AG20443 (cell line): ENCODE measurements at regions not wholly inside any gene's neighbourhood (a gene's known extent, or its start where the extent isn't known, plus 50 kb on each side); places are given as distances from the start of the nearest gene placed in this dataset.
A peak's percentile ranks its signal among the peaks of the same experiment; 100 is the strongest.

Source experiments
- DNase-seq: peaks from one replicate; pipeline ENCODE4 v3.0.0; 2012; ENCODE audit warnings: low spot score, mixed read lengths

DNA sequence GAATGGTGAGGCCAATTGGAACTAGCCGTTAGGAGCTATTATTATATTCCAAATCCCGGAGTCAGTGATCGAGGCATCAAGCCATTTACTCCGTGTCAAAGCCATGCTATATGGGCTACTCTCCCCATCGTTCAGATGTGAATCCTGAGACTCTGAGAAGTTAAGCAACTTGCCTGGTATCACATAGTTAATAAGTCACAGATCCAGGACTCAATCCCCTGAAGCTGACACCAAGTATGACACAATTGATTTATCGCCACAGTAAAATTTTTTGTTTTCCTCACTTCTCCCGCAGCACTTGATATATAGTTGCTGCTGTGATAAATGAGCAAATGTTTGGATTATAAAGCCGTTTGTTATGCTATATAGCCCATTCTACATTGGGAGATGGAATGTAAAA lies 50.8 kb upstream of the TSHZ2 start:
- no peak for DNase-seq

GRCh38 chr20:52918311-52918710 lies 53.8 kb upstream of the TSHZ2 start:
- no peak for DNase-seq

DNA sequence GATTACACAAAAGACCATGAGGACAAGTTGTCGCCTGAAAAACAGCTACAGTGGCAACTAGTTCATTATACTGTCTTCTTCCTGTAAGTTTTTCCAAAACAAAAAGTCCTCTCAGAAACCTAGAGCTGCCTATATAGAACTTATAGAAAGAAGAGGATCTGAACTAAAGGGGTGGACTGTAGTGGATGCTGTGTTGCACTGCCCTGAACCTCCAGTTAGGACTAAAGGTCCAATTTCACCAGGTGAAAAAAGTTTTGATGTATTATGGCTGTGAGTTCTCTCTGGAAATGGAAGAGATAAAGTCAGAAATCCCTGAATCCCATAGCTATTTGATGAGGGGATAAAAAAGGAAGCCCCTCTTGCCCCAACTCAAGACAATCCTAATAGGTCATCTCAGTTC lies 56.6 kb upstream of the TSHZ2 start:
- no peak for DNase-seq

GRCh38 chr20:52914870-52915269 lies 57.3 kb upstream of the TSHZ2 start:
- no peak for DNase-seq

- DNase-seq = no peak
Observed at GRCh38 chr20:52913650-52914387, 58.3 kb upstream of the TSHZ2 start.

DNA sequence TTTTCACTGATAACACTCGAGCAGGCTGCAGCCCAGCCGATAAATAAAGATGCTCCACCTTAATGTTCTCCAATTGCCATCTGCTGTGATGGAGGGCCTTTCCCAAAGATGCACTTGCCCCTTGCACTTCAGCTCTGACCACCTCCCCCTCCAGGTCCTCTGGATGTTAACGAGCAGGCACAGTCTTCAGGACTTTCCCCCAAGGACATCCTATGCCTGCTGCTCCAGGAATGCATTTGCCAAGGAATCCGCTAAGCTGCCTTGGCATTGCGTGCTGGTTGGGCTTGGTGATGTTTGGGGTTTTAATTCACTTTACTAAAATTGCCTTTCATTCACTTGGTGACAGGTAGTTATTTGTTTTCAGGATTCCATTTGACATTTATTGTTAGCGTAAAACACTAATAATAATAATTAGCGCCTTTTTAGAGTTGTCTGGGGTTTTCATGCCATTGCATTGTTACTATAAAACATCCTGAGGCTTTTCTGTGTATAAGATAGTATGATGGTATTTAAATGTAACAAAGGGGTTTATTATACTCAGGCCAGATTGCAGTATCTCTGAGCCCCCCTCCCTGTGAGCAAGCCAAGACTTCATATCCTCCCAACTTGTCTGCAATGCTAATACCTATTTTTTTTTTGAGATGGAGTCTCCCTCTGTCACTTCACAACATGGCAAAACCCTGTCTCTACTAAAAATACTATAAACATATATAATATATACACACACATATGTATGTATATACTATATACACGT lies 66.7 kb upstream of the TSHZ2 start:
- no peak for DNase-seq

- DNase-seq = no peak
Observed at GRCh38 chr20:52904837-52905236, 67.3 kb upstream of the TSHZ2 start.

GRCh38 chr20:52899041-52899608 lies 73.0 kb upstream of the TSHZ2 start:
- no peak for DNase-seq

GRCh38 chr20:52896348-52896747 lies 75.8 kb upstream of the TSHZ2 start:
- no peak for DNase-seq

DNA sequence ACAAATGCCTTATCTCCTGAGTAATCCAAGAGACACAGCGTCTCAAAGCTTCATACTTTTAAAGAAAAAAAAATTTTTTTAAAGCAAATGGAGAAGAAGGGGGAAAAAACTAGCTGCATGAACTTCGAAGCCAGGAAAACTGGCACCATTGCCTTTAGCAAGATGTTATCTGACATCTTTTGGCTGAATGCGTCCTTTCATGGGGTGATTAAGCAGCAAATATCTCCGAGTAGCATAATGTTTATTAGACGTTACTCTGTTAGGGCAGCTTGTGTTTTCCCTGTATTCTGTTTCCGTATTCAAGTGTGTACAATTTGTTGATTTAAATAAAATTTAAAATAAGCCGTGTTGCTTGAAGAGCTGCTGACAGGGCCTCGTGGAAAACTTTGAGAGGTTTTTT lies 76.5 kb upstream of the TSHZ2 start:
- no peak for DNase-seq

DNA sequence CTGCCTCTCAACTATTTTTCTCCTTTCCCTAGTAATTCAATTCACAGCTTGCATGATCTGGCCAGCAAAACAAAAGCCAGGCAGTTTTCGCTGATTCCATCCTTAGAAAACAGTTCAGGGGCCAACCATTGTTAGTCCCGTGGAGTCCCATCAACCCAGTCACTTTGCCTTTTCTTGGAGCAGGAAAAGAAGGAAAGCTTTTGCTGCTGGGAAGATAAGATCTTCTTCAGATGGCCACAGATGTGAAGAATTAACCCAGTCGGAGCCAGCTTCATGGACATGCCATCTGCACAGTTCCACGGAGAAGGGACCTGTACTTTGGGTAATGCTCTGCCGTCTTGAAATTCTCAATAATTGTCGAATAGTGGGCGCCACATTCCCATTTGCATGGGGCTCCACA lies 76.9 kb upstream of the TSHZ2 start:
- no peak for DNase-seq

- no peak for DNase-seq
Observed at GRCh38 chr20:52893498-52893897, 78.7 kb upstream of the TSHZ2 start.

DNA sequence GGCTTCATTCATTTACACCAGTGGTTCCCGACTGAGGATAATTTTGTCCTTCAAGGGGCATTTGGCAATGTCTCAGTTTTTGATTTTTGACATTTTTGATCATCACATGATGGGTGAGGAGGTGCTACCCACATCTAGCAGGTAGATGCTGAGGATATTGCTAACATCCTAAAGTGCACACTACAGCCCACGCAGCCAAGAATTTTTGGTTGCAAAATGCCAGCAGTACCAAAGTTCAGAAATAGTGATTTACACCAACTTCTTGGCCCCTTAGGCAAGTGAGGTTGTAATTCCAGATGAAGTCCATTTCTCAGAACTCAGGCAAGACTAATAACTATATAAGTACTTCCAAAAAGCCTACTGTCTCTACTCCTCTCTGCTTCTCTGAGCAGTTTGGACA lies 80.1 kb upstream of the TSHZ2 start:
- DNase-seq = no peak

DNA sequence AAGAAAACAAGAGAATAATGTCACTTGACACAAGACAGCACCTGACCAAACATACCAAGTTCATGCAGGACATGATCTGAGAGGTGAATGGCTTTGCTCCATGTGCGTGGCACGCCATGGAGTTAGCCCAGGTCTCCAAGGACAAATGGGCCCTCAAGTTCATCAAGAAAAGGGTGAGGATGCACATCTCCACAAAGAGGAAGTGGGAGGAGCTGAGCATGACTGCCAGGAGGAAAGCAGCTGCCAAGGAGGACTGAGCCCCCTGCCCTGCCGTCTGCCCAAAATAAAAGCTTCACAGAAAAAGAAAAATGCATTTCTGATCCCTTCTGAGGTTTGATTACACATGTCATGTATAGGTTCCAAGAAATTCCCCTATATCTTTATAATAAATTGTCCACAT lies 82.0 kb upstream of the TSHZ2 start:
- no peak for DNase-seq

DNA sequence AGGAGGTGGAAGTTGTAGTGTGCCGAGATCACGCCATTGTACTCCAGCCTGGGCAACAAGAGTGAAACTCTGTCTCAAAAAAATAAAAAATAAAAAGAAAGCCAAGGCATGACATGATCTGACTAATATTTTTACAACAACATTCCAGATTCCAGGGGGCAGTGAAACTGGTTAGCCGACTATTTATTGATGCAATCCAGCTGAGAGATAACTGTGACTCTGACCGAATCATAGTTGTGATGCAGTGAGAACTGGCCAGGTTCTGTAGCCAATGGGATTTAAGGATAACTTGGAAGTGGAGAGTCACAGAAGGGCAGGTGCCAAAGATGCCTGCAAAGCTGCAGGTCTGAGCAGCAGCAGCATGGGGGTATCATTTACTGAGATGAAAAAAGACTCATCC lies 82.9 kb upstream of the TSHZ2 start:
- peak; percentile 89 for DNase-seq

GRCh38 chr20:52888096-52888495 lies 84.1 kb upstream of the TSHZ2 start:
- DNase-seq = no peak

GRCh38 chr20:52880997-52881396 lies 91.2 kb upstream of the TSHZ2 start:
- DNase-seq = no peak

DNA sequence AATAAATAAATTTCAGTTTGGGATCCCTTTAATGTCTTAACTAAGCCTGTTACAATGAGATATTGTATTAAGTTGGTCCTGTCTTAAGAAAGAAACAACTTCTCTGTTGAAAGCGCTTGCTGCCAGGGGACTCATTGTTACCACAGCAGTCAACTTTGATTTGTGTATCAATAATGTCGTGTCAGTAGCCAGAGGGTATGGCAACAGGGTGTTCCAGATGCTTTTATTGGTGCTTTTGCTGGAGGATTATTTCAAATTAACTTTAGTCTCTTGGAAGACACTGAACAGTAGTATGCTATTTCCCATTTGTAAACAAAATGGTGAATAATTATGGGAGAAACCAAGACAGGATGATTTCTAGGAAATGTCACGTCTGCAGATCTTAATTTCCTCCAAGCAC lies 91.9 kb upstream of the TSHZ2 start:
- DNase-seq = no peak

DNA sequence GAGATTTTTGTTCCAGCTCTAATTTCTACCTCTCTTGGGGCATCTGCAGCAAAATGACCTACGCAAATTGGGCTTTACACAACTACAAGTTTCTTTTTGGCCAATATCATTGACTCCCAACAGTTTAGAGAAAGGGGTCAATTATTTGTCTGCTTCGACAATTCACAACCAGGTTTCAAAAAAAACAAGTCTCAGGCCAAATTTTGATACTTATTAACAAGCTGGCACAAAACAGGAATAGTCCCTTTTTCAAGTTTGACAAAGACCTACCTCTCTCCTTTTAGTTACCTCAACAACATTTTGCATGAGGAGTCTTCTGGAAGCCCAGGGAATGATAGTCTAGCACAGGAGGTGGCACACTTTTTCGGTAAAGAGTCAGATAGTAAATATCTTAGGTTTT lies 97.9 kb upstream of the TSHZ2 start:
- DNase-seq = no peak

DNA sequence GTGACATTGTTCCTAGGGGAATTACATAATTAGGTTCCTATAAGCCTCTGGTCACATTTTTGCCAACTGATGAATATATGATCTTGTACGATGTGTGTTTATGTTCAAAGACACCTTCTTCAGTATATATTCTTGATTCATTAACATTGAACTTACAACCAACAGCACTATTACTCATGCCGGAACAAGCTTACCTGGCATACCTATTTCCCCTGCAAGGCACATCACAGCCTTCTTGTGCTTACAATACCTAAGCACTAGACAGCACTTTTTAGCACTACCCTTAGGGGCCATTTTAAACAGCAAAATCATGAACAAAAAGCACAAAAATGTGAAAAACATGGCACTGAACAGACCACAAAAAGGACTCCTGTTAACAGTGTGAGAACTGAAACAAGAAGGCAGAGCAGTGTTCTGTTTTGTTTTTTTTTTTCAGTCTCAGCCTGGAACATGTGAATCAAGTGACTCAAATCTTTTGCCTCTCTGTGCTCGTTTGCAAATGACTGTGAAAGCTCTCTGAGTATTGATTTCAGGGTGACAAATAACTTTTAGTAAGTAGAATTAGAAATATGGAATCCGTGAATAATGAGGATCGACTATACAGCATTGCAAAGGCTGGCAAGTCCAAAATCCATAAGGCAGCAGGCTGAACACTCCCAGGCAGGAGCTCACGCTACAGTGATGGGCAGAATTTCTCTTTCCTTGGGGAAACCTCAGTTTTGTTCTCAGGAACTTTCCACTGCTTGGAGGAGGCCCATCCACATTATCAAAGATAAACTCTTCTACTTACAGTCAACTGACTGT lies 102.3 kb upstream of the TSHZ2 start:
- DNase-seq = no peak

- DNase-seq = no peak
Observed at GRCh38 chr20:52869276-52869675, 102.9 kb upstream of the TSHZ2 start.

DNA sequence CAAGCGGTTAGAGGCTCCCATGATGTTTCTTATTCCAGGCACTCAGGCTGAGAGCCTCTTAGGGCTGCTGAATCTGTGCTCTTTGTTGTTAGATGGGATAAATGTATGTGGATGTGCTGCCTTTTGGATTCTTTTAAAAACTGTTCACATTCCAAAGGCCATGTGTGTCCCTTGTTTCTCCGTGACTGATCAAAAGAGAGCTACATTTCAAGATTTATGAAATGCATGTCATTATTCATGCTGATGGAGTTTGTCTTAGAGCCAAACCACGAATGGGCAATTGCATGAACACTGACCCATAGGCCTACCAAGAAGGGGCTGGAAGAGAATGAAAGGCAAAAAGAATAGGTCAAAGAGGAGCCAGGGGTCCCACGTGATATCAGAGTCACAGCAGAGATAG lies 104.9 kb upstream of the TSHZ2 start:
- DNase-seq = no peak
